Fibroblast of mammary gland (primary cell): ENCODE measurements at regions not wholly inside any gene's neighbourhood (a gene's known extent, or its start where the extent isn't known, plus 50 kb on each side); places are given as distances from the start of the nearest gene placed in this dataset.

Experiments used
- DNase-seq: peaks from one replicate; pipeline ENCODE4 v3.0.0-alpha.2; 2010; ENCODE audit warnings: low read depth
- H3K4me3 ChIP-seq: 2 replicates; pipeline ENCODE4 v1.5.1; 2011; ENCODE audit warnings: low read depth, mild to moderate bottlenecking, low read length, moderate library complexity; ENCODE audit not compliant: control insufficient read depth
- TF ChIP-seq, protein P1 (sequence below): conservative IDR thresholded peaks from 2 replicates; pipeline ENCODE4 v1.5.1; 2011; ENCODE audit warnings: low read depth, low read length, inconsistent platforms; ENCODE audit not compliant: control insufficient read depth, insufficient read depth

DNA sequence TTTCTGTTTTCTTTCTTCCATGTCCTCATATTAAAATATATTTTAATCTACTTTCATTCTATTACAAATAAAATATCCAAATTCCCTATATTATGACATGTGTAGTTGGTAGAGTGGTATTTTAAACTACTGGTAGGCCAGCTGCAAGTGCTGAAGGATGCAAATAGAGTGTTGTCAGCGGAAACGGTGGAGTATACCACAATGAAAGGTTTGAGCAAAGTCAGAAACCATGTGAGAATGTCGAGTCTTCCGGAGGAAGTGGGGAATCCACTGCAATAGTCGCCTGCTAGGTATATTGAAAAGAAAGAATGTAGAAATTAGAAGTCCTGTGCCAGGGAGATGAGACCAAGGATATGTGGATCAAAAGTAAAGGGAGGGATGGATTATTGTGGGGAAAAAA, 373.9 kb downstream of the DSEL start:
- H3K4me3 ChIP-seq: no peak overlapping the region
- TF ChIP-seq, protein P1, sequence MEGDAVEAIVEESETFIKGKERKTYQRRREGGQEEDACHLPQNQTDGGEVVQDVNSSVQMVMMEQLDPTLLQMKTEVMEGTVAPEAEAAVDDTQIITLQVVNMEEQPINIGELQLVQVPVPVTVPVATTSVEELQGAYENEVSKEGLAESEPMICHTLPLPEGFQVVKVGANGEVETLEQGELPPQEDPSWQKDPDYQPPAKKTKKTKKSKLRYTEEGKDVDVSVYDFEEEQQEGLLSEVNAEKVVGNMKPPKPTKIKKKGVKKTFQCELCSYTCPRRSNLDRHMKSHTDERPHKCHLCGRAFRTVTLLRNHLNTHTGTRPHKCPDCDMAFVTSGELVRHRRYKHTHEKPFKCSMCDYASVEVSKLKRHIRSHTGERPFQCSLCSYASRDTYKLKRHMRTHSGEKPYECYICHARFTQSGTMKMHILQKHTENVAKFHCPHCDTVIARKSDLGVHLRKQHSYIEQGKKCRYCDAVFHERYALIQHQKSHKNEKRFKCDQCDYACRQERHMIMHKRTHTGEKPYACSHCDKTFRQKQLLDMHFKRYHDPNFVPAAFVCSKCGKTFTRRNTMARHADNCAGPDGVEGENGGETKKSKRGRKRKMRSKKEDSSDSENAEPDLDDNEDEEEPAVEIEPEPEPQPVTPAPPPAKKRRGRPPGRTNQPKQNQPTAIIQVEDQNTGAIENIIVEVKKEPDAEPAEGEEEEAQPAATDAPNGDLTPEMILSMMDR: no peak
- DNase-seq: no peak

DNA sequence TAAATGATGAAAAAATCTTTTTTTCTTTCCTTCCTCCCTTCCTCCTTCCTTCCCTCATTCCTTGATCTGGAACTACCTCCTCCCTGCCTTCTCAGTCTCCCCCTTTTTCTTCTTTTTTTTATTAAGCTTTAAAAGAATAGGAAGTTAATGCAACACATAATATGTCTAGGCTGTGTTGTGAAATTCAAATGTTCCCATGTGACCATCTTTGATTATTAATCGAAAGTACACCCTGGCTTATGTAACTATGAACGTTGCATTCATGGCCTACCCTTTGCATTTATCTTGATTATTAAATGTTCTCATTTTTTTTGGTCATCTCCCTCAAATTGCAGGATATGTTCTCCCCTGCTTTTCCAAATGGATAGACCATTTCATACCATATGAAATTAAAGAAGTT, 376.0 kb downstream of the DSEL start:
- TF ChIP-seq, protein P1: no peak
- H3K4me3 ChIP-seq: no peak overlapping the region
- DNase-seq: no peak

DNA sequence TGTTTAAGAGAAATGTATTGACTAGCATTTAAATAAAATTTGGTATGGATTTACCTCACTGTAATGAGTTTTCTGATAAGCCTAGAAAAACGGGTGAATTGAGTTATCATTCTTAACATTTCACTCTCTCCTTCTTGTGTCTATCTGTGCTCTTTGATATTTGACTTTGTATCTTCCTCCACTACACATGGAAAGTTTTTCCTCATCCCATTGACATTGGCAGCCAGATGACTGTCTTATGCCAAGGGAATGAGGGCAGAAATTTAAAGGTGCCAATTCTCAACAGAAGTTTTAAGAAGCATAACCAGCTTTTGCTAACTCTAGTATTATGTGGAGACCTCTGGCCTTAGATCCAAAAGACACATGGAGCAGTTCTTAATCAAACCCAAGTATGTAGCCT, 376.6 kb downstream of the DSEL start:
- no peak for DNase-seq
- TF ChIP-seq, protein P1: no peak
- no peak overlapping the region for H3K4me3 ChIP-seq

DNA sequence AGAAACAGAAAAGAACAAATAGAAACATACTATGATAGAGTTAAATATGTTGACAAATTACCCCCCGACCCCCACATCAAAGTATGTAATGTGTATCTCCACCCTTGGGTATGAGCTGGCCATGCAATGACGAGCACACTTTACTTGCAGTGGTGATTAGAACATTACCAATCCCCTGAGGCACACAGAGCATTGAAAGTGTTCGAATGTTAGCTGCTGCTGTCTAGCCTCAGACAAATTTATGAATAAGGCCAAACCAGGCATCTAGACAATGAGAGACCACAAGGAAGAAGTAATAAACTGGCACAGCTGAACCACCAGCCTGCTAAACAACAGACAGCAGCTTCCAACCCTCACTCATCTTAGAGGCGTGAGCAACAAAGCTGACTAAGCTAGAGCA, 380.5 kb downstream of the DSEL start:
- no peak for DNase-seq
- TF ChIP-seq, protein P1: no peak
- H3K4me3 ChIP-seq: no peak overlapping the region

DNA sequence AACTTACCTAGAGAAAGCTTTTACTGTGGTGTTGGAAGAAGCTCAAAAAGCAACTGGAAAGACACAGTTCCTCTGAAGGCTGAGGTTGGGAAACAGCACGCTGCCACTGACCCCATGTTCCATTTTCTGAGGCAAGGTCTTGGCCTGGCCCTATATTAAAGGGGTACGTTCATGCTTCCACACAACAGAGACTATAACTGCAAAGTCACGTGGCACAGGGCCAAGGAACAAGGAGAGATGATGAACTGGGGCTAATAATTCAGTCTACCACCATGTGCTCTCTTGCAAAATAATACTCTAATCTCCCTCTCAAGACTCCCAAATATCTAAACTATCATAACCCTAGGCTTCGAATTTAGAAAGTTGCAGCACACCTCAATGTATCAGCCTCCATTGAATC, 381.6 kb downstream of the DSEL start:
- H3K4me3 ChIP-seq: no peak overlapping the region
- DNase-seq: no peak
- TF ChIP-seq, protein P1: no peak

DNA sequence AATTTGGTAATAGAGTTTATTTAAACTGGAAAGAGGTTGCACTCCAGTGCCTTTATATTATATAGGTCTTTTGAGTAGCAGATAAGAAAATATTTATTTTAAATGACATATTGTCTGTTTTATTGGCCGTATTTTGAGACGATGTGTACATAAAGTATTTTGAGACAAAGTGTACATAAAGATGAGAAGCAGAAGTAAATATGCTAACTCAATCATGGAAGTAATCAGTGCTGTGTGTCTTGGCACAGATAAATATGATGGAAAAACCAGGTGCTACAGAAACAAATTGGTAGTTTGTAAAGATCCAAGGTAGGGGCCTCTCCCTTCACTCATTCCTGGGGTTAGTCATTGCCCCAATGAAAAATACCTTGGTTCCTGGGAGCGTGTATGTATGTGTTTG, 382.9 kb downstream of the DSEL start:
- TF ChIP-seq, protein P1: no peak

DNA sequence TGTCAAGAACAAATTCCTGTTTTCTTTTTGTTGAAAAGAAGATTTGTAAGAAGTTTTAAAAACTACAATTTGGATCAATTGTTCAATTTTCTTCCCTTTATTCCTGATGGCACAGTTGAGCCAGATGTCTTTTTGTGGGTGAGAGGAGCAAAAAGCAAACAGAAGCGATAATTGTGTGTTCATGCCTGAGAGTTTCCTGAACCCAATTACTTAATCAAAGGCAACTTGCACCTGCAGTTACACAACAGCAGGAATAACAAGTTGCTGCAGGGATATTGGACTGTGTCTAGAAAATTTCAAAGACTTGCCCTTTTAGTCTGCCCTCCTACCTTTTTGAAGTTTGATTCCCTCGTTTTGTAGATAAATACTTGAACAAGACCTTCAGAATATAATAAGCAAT, 383.6 kb downstream of the DSEL start:
- DNase-seq: no peak
- TF ChIP-seq, protein P1: no peak
- no peak overlapping the region for H3K4me3 ChIP-seq

More for the DNA sequence above, 382.9 kb downstream of the DSEL start:
- H3K4me3 ChIP-seq: no peak overlapping the region
- no peak for DNase-seq
